GM21390 (cell line): ENCODE measurements at regions not wholly inside any gene's neighbourhood (a gene's known extent, or its start where the extent isn't known, plus 50 kb on each side); places are given as distances from the start of the nearest gene placed in this dataset.
"Not testable (repeated sequence)": the region's sequence is repeated elsewhere in the genome, so short reads cannot be mapped to it uniquely, and the experiment has no call there.

Experiments used
- ATAC-seq: cut with Tn5 transposase; IDR thresholded peaks from one replicate; pipeline ENCODE4 v1.9.1; 2021; ENCODE audit not compliant: unreplicated experiment

DNA sequence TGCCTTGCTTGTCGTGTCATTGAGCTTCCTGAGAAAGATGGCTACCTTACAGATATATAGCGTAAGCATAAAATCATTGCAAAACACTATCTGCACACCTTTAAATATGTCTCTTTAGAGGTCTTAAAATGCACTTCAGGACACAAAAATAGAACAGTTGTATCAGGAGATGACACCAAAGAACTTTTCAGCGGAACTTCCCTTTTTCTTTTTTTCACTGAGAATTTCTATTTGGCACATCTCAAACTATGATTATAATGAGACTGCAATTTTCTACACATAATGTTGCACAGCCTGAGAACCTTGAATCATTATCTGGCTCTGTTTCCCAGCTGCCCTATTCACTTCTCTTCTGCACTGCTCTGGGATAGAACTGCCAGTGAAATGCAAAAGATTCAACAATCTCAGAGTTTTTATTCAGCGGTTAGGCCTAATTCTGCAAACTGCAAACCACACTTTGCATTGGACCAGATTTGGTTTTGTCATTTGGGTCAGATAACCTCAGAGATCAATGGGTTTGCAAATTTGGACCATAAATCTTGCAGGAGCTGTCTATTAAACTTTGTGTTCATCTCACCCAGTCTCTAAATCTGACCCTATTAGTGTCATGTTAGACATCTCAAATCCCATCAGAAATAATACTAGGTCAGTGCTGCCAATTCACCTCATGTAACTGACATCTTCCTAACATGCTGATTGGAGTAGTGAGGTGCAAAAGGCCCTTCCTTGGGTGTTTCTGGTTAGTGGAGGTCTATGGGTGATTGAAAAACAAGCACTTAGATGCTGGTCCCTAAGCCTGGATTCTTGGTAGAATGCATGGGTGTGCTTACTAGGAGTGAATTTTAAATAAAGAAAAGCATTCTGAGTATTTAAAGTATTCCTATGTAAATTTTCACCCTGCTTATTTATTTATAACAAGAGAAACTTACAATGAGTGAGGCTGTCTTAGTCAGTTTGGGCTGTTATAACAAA, 382.7 kb downstream of the UTRN start:
- ATAC-seq, result no peak

- ATAC-seq, result not testable (repeated sequence)
Measured at GRCh38 chr6:144670259-144670658, 385.1 kb downstream of the UTRN start.

- no peak for ATAC-seq
Measured at GRCh38 chr6:144673807-144674206, 388.7 kb downstream of the UTRN start.

- ATAC-seq, result no peak
Measured at GRCh38 chr6:144675231-144675861, 390.2 kb downstream of the UTRN start.

DNA sequence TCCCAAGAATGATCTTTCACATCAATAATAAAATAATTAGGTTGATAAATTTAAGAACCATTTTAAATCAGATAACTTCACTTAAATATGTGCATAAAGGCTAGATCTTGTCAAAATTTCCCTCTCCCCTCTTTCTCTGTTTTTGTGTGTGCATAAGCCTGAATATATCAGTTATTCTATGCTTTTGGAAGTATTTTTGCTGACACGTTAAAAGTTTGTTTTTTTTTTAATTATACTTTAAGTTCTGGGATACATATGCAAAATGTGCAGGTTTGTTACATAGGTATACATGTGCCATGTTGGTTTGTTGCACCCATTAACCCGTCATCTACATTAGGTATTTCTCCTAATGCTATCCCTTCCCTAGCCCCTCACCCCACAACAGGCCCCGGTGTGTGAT, 391.2 kb downstream of the UTRN start:
- ATAC-seq, result not testable (repeated sequence)

DNA sequence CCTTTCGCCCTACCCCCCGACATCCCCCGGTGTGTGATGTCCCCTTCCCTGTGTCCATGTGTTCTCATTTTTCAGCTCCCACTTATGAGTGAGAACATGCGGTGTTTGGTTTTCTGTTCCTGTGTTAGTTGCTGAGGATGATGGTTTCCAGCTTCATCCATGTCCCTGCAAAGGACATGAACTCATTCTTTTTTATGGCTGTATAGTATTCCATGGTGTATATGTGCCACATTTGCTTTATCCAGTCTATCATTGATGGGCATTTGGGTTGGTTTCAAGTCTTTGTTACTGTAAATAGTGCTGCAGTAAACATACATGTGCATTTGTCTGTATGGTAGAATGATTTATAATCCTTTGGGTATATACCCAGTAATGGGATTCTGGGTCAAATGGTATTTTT, 392.1 kb downstream of the UTRN start:
- not testable (repeated sequence) for ATAC-seq

- ATAC-seq, result no peak
Measured at GRCh38 chr6:144678844-144679243, 393.7 kb downstream of the UTRN start.

- no peak for ATAC-seq
Measured at GRCh38 chr6:144681334-144681733, 396.2 kb downstream of the UTRN start.

DNA sequence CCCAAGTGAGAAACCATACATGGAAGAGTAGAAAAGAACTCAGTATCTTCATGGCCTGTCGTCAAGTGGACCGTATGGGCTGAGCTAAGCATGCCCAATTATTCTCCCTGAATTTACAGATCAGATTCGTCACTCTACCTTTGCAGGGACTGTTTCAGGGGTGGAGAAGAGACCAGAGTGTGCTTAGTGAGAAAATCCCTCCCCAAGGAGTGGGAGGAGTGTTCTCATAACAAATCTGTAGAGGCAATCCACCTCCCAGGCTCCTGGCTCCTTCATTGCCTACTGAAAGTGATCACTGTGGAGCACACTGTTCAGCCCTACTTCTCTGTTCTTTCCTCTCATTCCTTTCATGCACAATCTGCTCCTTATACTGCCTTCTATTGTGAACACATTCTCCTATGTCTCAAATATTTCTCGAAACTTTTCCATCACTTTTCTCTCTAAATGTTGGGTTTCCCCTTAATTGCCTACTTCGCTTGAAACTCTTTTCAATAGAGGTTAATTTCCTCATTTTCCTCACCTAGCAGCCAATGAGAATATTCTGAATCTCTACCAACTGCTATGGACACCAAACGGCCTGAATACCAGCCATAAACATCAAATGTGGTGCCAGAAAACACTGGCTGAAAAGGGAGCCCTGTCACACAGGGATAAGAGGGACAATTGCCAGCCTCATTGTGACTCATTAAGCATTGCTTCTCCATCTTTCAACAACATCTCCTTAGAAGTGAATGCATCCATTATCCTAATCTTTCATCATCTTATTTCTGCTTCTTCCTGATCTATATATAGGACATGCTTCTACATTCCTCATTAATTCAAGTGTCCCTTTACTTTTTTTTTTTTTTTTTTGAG, 398.3 kb downstream of the UTRN start:
- ATAC-seq, result no peak

DNA sequence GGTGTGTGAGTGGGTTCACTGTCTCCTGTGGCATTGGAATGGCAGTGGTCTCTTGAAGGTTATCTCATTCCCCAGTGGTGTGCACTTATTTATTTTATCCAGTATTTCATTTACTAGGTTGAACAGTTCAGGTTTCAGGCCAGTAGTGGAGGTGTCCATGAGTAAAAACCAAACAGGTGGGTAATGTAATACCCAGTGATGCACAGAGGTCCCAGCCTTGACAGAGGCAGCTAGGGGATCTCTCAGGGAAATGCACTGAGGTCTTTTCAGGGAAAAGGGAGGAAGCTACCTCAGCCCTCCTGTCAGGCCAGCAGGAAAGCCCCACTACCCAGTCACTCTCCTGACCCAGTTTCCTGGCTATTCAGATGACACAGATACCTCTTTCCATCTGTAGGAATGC, 403.6 kb downstream of the UTRN start:
- ATAC-seq, result no peak

DNA sequence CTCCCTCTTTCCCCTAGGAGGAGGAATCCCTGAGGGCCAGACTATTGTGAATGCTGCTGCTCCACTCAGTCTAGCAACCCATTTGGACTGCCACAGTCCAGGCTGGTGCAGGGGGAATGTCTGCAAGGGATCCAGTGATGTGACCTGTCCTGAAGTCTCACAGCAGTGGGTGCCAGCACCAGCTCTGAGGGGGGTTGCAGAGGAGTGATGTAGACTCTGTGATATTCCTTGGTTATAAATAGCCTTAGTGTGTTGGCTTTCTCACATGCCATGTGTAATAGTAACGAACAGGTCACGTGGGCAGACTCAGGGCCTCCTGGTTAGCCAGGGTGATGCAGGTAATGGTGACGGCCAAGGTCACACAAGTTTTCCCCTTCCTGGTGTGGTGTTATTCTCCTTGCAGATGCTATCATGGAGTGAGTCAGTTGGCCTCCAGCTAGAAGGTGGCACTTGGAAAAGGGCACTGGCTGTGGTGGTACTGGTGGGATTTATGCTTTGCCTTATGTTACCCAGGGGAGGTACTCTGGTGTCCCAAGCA, 404.4 kb downstream of the UTRN start:
- no peak for ATAC-seq

GRCh38 chr6:144690133-144690532, 405.0 kb downstream of the UTRN start:
- no peak for ATAC-seq

DNA sequence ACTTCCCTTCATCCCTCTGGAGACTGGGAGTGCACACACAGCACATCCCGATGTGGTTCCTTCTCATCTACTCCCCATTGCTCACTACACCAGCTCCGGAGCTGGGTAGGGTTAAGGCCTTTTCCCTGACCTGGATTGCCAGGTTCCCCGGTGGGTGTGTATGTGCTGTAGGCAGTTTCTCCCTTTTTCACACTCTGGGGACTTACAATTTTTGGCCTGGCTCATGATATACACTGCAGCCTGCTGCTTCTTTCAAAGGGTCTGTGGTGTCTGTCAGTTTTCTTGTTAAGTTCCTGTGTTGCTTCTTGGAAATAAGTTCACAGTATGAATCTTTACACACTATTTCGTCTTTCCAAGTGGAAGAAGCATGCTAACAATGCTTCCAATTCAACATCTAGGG, 405.5 kb downstream of the UTRN start:
- no peak for ATAC-seq

- ATAC-seq, result not testable (repeated sequence)
Measured at GRCh38 chr6:144692050-144692449, 406.9 kb downstream of the UTRN start.

GRCh38 chr6:144695858-144696533, 410.9 kb downstream of the UTRN start:
- no peak for ATAC-seq

DNA sequence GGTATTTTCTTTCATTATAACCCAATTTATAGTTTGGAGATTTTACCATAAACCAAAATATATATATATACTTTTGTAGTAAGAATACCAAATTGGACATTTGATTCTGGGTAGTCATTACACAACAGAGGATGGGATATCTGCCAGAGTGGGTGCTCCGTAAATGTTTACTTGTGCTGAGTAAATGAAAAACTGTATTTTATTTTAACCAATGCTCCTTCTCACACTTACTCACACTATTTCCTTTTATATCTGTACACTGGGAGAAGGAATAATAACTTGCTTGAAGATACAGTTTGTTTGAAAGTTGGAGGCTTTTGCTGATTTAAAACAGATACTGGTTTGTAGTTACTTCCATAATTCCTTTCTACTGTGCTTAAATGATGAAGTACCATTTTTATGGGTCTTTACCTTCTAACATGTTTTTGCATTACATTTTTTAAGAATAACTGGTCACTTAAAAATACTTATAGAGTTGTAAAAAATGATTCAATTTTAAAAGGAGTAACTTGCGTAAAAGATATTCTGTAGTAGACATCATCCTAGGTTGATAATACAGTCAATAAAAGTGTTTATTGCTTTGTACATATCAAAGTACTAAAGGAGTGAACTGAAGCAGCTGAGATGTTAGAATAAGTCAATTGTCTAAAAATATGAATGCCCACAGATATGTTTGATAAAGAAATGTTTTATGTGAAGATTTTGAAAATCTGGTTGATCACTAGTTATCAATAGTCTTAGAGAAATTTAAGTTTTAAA, 411.7 kb downstream of the UTRN start:
- ATAC-seq, result no peak

- no peak for ATAC-seq
Measured at GRCh38 chr6:144697369-144697760, 412.2 kb downstream of the UTRN start.

GRCh38 chr6:144697801-144698200, 412.7 kb downstream of the UTRN start:
- ATAC-seq, result no peak

DNA sequence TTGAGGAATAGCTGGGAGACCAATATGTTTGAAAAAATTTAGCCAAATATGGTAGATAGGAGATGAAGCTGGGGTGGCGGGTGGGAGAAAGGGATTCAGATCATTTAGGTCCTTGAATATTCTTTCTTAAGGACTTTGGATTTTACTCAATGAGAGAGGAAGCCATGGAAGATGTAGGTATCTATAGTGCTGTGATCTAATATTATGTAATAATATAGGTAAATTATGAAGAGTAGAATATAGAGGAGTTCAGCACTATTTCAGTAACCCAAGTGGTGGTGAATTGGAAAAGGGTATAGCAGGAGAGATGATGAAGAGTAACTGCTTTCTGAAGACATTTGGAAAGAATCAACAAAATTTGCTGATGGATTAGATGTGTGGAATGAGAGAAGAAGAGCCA, 417.6 kb downstream of the UTRN start:
- no peak for ATAC-seq

- no peak for ATAC-seq
Measured at GRCh38 chr6:144710207-144710606, 425.1 kb downstream of the UTRN start.
